ENCODE measurements at regions not wholly inside any gene's neighbourhood (a gene's known extent, or its start where the extent isn't known, plus 50 kb on each side); places are given as distances from the start of the nearest gene placed in this dataset.

- CTCF ChIA-PET = no interaction called here
- Histone ChIP-seq H3K9me3 (ENCODE audit: control insufficient read depth, insufficient read depth, low read length) (no peaks in the 10 kb centered on the region), H3K4me3 (ENCODE audit: low read depth, low read length) (no peak overlapping the region), H3K27me3 (ENCODE audit: control insufficient read depth, insufficient read depth, low read length) (no peaks in the 10 kb centered on the region), H3K27ac (ENCODE audit: low read depth, low read length) (no peak overlapping the region)
- POLR2A ChIA-PET = interaction anchor here (1.2 kb wide), 1 partner anchor 461 kb away, joined by 4 read pairs; the partner anchor contains the start of gene ENC1
- no peak for TF ChIP-seq CTCF (IDR thresholded peaks at IDR 0.05; ENCODE audit: low read depth, low read length)
- no peak for DNase-seq (ENCODE audit: low read depth, low spot score)
These were observed 460.8 kb downstream of the ENC1 start for GRCh38 chr5:74179701-74180100.

- ChIA-PET POLR2A (interaction anchor here (1.2 kb wide), 1 partner anchor 462 kb away, joined by 4 read pairs; the partner anchor contains the start of gene ENC1), CTCF (no interaction called here)
- Histone ChIP-seq H3K27ac (ENCODE audit: low read depth, low read length) (no peak overlapping the region), H3K4me3 (ENCODE audit: low read depth, low read length) (no peak overlapping the region), H3K27me3 (ENCODE audit: control insufficient read depth, insufficient read depth, low read length) (no peaks in the 10 kb centered on the region), H3K9me3 (ENCODE audit: control insufficient read depth, insufficient read depth, low read length) (no peaks in the 10 kb centered on the region)
- DNase-seq (ENCODE audit: low read depth, low spot score) = peak; percentile 92
- TF ChIP-seq CTCF (IDR thresholded peaks at IDR 0.05; ENCODE audit: low read depth, low read length) = no peak
These were observed 461.3 kb downstream of the ENC1 start for GRCh38 chr5:74179179-74179578.

GRCh38 chr5:74177961-74178360 lies 462.6 kb downstream of the ENC1 start:
- H3K4me3 ChIP-seq (ENCODE audit: low read depth, low read length) = no peak overlapping the region
- no peak for DNase-seq (ENCODE audit: low read depth, low spot score)
- ChIA-PET POLR2A (no interaction called here), CTCF (no interaction called here)
- H3K27ac ChIP-seq (ENCODE audit: low read depth, low read length) = no peak overlapping the region
- TF ChIP-seq CTCF (IDR thresholded peaks at IDR 0.05; ENCODE audit: low read depth, low read length) = no peak
- H3K9me3 ChIP-seq (ENCODE audit: control insufficient read depth, insufficient read depth, low read length) = no peaks in the 10 kb centered on the region
- H3K27me3 ChIP-seq (ENCODE audit: control insufficient read depth, insufficient read depth, low read length) = no peaks in the 10 kb centered on the region

DNA sequence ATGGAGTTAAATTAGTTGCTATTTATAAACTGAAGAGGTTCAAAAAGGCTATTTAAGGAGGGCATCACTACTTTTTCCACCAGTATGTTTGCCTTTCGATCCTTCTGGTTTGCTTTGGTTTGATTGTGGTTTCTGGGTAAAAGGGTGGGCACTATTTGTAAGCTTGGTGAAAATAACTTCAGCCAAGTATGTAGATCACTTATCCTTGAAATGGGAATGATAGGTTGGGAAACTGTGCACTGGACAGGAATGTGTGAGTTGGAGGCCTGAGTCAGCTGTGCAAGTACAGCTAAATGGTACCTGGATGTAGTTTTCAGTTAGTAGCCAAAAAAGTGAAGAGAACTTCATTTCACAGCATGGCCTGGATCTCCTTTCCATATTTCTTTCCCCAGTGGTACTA lies 466.2 kb downstream of the ENC1 start:
- Histone ChIP-seq H3K9me3 (ENCODE audit: control insufficient read depth, insufficient read depth, low read length) (no peaks in the 10 kb centered on the region), H3K27me3 (ENCODE audit: control insufficient read depth, insufficient read depth, low read length) (no peaks in the 10 kb centered on the region), H3K4me3 (ENCODE audit: low read depth, low read length) (no peak overlapping the region), H3K27ac (ENCODE audit: low read depth, low read length) (no peak overlapping the region)
- DNase-seq (ENCODE audit: low read depth, low spot score) = no peak
- CTCF ChIA-PET = no interaction called here
- no peak for TF ChIP-seq CTCF (IDR thresholded peaks at IDR 0.05; ENCODE audit: low read depth, low read length)
- POLR2A ChIA-PET = interaction anchor here (0.6 kb wide), 1 partner anchor 47 kb away, joined by 7 read pairs; no protein-coding TSS in a partner anchor

DNA sequence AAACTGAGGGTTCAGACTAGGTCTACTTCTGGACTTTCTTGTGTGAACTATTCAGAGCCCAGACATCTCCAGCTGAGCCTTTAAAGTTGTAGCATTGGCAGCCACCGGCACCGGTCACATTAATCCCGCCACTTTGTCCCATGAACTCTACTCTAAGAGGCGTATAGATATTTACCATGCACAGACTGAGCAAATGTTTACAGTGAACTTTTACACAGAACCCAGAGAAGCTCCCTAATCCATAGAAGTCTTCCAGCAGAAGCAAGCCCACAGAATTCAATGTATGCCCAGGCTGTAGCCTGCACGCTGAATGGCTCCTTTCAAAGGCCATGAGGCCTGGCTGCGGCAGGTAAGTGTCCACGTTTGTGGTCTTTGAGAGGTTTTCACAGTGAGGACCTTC lies 466.9 kb downstream of the ENC1 start:
- no peak for TF ChIP-seq CTCF (IDR thresholded peaks at IDR 0.05; ENCODE audit: low read depth, low read length)
- no peak overlapping the region for H3K4me3 ChIP-seq (ENCODE audit: low read depth, low read length)
- POLR2A ChIA-PET = no interaction called here

More for the DNA sequence above, 466.9 kb downstream of the ENC1 start:
- Histone ChIP-seq H3K9me3 (ENCODE audit: control insufficient read depth, insufficient read depth, low read length) (no peaks in the 10 kb centered on the region), H3K27me3 (ENCODE audit: control insufficient read depth, insufficient read depth, low read length) (no peaks in the 10 kb centered on the region), H3K27ac (ENCODE audit: low read depth, low read length) (no peak overlapping the region)
- CTCF ChIA-PET = no interaction called here
- no peak for DNase-seq (ENCODE audit: low read depth, low spot score)
